Transverse colon (tissue), 4 donors: ENCODE measurements at regions not wholly inside any gene's neighbourhood (a gene's known extent, or its start where the extent isn't known, plus 50 kb on each side); places are given as distances from the start of the nearest gene placed in this dataset.
A peak's percentile ranks its signal among the peaks of the same experiment; 100 is the strongest.

Experiments used
- DNase-seq: peaks from one replicate; pipeline ENCODE4 v3.0.0-alpha.2; 2019
- H3K27ac ChIP-seq, 4 donors: fragments of 200-600 bp; sonication (generic); 2 replicates each; pipeline ENCODE4 v1.5.1; 2016 to 2018; ENCODE audit warnings: inconsistent platforms in 4 of 4
- H3K27me3 ChIP-seq: fragments of 200-600 bp; sonication (generic); 2 replicates; pipeline ENCODE4 v1.5.1; 2017; ENCODE audit warnings: inconsistent platforms
- H3K36me3 ChIP-seq, 4 donors: fragments of 200-600 bp; sonication (generic); 2 replicates each; pipeline ENCODE4 v1.5.1; 2017 to 2019; ENCODE audit warnings: inconsistent platforms in 4 of 4
- H3K4me1 ChIP-seq, 4 donors: fragments of 200-600 bp; sonication (generic); 2 replicates each; pipeline ENCODE4 v1.5.1; 2017 to 2020; ENCODE audit warnings: inconsistent platforms in 4 of 4
- H3K4me3 ChIP-seq, 4 donors: fragments of 200-600 bp; sonication (generic); 1 replicate in 1 of 4; 2 replicates in 3 of 4; pipeline versions ENCODE4 v1.5.1 to v1.6.1; 2017 to 2019; ENCODE audit warnings: inconsistent platforms in 4 of 4
- H3K9me3 ChIP-seq, 2 donors: fragments of 200-600 bp; sonication (generic); 2 replicates each; pipeline ENCODE4 v1.5.1; 2017 to 2019; ENCODE audit warnings: inconsistent platforms in 2 of 2
- EP300 ChIP-seq: sonication (generic); formaldehyde crosslinking; IDR thresholded peaks from one replicate; pipeline ENCODE4 v1.6.1; 2017; ENCODE audit warnings: antibody characterized with exemption, low read depth
- POLR2A ChIP-seq: fragments of 450-650 bp; IDR thresholded peaks from one replicate; pipeline ENCODE4 v1.6.1; 2016; ENCODE audit warnings: antibody characterized with exemption, mild to moderate bottlenecking, moderate library complexity
- POLR2AphosphoS5 ChIP-seq, 3 donors: sonication (generic); formaldehyde crosslinking; IDR thresholded peaks; one replicate each; pipeline ENCODE4 v1.6.1; 2016; ENCODE audit warnings: antibody characterized with exemption in 3 of 3
- WGBS, 2 donors: methylation state at CpG; one replicate each; pipeline ENCODE4 v1.1.5; 2018; ENCODE audit warnings: low coverage in 1 of 2; 5-methylcytosine and 5-hydroxymethylcytosine counted together
- in situ Hi-C, 4 donors: fragments of 200-750 bp; cut with MboI; loops; one replicate each; pipeline versions ENCODE4 v1.15.0 to v1.15.1; 2017; ENCODE audit warnings: low sequenced_read_pairs in 3 of 4, low pct_ligation_motif_present in 1 of 4, low pct_unique_long_range_greater_than_20kb in 1 of 4
- intact Hi-C: fragments of 100-400 bp; cut with DNase I; formaldehyde crosslinking; loops from one replicate; pipeline ENCODE4 v1.15.1; 2023; ENCODE audit warnings: low total_unique reads
- TF ChIP-seq, protein P1 (sequence below), 5 experiments: fragments of 200-600 bp in 3 of 5; fragments of 450-650 bp in 2 of 5; sonication (generic) in 3 of 5; IDR thresholded peaks; 1 replicate in 2 of 5; 2 replicates in 3 of 5; pipeline ENCODE4 v1.5.1; 2016 to 2017; ENCODE audit warnings: antibody characterized with exemption in 5 of 5, inconsistent platforms in 3 of 5, mild to moderate bottlenecking in 2 of 5, moderate library complexity in 1 of 5

DNA sequence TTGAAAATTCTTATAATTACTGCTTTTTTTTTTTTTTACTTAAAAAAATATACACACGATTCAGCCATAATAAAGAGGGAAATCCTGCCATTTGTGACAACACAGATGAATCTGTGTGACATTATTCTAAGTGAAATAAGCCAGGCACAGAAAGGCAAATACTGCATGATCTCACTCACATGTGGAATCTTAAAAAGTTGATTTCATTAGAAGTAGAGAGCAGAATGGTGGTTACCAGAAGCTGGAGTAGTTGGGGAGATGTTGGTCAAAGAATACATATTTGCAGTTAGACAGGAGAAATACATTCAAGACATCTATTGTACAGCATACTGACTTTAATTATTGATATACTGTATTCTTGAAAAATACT lies 116.2 kb downstream of the KLF12 start:
- no peak for DNase-seq
- Histone ChIP-seq H3K27me3 (no peaks in the 10 kb centered on the region), H3K4me1 (peaks cover 0 to 8% (median 5%) of the 10 kb centered on the region in 4 donors), H3K27ac (no peak overlapping the region), H3K9me3 (no peaks in the 10 kb centered on the region), H3K36me3 (no peaks in the 10 kb centered on the region), H3K4me3 (no peak overlapping the region)
- 91% methylated on average over 1 of the region's 1 CpG for WGBS, 2 donors
- TF ChIP-seq, protein P1, sequence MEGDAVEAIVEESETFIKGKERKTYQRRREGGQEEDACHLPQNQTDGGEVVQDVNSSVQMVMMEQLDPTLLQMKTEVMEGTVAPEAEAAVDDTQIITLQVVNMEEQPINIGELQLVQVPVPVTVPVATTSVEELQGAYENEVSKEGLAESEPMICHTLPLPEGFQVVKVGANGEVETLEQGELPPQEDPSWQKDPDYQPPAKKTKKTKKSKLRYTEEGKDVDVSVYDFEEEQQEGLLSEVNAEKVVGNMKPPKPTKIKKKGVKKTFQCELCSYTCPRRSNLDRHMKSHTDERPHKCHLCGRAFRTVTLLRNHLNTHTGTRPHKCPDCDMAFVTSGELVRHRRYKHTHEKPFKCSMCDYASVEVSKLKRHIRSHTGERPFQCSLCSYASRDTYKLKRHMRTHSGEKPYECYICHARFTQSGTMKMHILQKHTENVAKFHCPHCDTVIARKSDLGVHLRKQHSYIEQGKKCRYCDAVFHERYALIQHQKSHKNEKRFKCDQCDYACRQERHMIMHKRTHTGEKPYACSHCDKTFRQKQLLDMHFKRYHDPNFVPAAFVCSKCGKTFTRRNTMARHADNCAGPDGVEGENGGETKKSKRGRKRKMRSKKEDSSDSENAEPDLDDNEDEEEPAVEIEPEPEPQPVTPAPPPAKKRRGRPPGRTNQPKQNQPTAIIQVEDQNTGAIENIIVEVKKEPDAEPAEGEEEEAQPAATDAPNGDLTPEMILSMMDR (IDR thresholded peaks at IDR 0.05), result no peak
- TF ChIP-seq EP300 (no peak), POLR2AphosphoS5 (IDR thresholded peaks at IDR 0.05) (no peak), POLR2A (no peak)
- intact Hi-C loops (no loop called here), in situ Hi-C loops (no loop called here)

DNA sequence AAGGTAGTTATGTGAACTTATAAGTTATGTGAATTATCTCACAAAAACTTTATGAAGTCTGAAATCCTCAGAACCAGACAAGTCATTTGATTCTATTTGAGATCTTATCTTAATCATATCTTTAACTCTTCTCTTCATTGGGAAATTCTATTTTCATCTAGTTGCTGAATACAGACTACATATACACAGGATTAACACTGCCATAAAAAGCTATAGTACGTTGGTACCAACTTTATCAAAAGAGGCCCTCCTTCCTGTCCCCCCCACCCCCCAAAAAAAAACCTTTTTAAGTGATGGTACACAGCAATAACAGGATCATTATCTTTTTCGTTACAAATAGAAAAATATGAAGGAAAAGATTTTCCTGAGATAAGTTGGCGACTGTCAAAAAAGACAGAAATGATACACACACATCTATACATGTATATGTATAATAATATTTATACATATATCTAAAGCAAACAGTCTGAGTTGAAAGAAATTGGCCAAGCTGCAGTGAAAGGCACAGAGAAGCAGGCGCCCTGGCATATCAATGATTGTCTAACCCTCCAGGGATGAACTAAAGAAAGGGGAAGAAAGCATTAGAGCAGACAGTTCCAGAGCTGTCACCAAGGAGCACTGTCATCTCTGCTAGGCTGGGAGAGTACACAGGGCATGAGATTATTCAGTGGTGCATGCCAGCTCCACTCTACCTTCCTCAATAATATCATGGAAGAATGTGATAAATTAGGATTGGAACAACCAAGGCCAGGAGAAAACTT lies 116.7 kb downstream of the KLF12 start:
- Histone ChIP-seq H3K4me3 (no peak overlapping the region), H3K9me3 (no peaks in the 10 kb centered on the region), H3K4me1 (peaks cover 0 to 8% (median 5%) of the 10 kb centered on the region in 4 donors), H3K27ac (no peak overlapping the region), H3K36me3 (no peaks in the 10 kb centered on the region), H3K27me3 (no peaks in the 10 kb centered on the region)
- in situ Hi-C loops (no loop called here), intact Hi-C loops (no loop called here)
- 69 to 96% methylated on average over 4 of the region's 4 CpGs for WGBS, 2 donors
- DNase-seq, result no peak
- TF ChIP-seq, protein P1 (IDR thresholded peaks at IDR 0.05), result no peak

DNA sequence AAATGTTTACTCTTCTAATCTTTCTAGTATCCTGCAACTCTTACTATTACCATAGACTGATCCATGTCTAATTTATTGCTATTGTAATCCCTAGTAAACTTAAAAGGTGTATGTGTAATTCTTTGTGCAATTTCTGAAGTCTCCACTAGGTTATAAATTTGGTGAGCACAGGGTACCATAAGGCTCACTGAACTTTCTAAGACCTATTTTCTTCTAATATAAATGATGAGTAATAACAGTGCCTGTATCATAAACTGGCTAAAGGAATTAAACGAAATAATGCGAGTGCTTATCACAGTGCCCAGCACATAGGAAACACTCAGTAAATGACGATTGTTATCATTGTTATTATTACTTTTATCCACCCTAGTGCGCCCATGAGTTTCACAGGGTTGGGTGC lies 119.1 kb downstream of the KLF12 start:
- Histone ChIP-seq H3K4me1 (no peaks in the 10 kb centered on the region), H3K9me3 (no peaks in the 10 kb centered on the region), H3K4me3 (no peak overlapping the region), H3K36me3 (no peaks in the 10 kb centered on the region), H3K27me3 (no peaks in the 10 kb centered on the region), H3K27ac (no peak overlapping the region)
- in situ Hi-C loops (no loop called here), intact Hi-C loops (no loop called here)
- DNase-seq, result no peak
- no peak for TF ChIP-seq POLR2AphosphoS5 (IDR thresholded peaks at IDR 0.05)
- TF ChIP-seq, protein P1 (IDR thresholded peaks at IDR 0.05), result peak in 1 of 5 experiments; percentile 18
- TF ChIP-seq POLR2A, result no peak
- whole genome bisulfite sequencing, 2 donors, result 88 to 100% methylated on average over 4 of the region's 4 CpGs

DNA sequence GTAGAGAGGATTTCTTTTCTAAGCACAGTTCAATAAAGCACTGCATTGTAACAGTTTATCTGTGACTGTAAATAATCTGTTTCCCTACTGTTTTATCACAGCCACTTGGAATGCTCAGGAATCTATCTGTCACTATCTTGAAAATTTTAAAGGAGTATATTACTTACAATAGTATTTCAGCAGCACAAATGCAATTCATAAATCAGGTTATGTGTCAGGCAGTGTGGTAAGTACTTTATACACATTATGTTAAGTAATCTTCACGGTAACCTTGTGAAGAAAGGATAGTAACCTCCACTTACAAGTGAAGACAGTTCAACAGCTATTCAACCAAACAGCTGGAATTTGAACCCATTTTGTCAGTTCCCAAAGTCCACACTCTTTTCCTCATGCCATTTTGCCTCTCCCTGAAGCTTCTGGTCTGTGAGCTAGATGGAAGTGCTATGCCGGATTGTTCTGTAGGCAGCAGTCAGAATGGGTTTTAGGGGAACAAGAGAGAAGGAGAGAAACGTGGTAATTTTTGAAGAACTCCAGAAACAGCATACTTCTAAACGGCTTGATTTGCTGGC lies 125.0 kb downstream of the KLF12 start:
- 83% methylated on average over 4 of the region's 4 CpGs for WGBS, 2 donors
- in situ Hi-C loops, result no loop called here
- no peak for DNase-seq
- Histone ChIP-seq H3K27me3 (no peaks in the 10 kb centered on the region), H3K36me3 (no peaks in the 10 kb centered on the region), H3K9me3 (no peaks in the 10 kb centered on the region), H3K27ac (no peak overlapping the region), H3K4me3 (no peak overlapping the region), H3K4me1 (no peaks in the 10 kb centered on the region)
- intact Hi-C loops, result no loop called here
- TF ChIP-seq EP300 (no peak), POLR2A (no peak), POLR2AphosphoS5 (IDR thresholded peaks at IDR 0.05) (no peak)
- TF ChIP-seq, protein P1 (IDR thresholded peaks at IDR 0.05), result no peak
